HG03342 (cell line): ENCODE measurements at regions not wholly inside any gene's neighbourhood (a gene's known extent, or its start where the extent isn't known, plus 50 kb on each side); places are given as distances from the start of the nearest gene placed in this dataset.

Experiments
- ATAC-seq: cut with Tn5 transposase; IDR thresholded peaks from one replicate; pipeline ENCODE4 v1.9.1; 2021; ENCODE audit warnings: mild to moderate bottlenecking, moderate library complexity; ENCODE audit not compliant: unreplicated experiment

GRCh38 chr7:123401295-123401694, 133.1 kb downstream of the IQUB start:
- ATAC-seq, result no peak

DNA sequence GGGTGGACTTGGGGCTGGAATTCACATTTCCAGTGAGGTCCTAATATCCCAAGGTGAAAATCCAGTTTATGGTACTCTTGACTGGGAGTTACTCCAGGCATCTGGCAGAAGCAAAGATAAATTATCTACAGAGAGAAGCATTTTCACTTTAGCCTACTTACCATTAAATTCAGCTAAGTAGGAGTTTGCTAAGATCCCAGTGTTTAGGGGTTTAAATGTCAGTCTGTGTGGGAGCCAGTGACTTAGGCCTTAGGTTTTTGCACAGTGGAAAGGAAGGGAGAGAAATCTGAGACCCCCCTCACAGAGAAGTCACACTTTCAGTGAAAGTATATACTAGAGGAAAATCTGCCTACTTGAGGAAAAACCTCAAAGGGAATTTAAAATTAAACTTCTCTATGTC, 134.2 kb downstream of the IQUB start:
- no peak for ATAC-seq

GRCh38 chr7:123398921-123399320, 135.5 kb downstream of the IQUB start:
- no peak for ATAC-seq

DNA sequence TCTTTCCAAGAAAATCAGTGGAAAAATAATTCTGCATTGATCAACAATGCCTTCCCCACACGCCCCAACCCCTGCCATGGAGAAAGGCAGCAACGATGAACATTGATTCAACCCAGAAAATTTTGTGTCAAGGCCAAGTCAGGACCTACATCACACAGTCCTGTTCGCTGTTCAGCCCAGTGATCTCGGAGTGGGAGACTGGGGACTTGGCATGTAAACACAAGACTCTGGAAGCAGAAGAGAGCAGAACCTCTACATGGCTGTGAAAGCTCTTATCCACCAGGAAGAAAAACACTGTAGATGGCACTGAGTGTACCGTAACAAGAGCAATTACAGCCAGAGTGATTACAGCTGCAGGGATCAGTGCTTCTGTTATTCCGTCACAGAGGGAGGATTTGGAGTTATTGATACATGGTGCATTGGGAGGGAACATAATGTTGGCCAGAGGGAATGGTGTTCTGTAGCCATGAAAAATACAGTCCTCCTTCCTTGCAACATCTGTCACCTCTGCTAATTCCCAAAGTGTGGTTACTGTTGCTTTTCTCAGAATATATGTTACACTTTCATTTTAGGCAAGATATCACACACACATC, 136.6 kb downstream of the IQUB start:
- ATAC-seq, result no peak

DNA sequence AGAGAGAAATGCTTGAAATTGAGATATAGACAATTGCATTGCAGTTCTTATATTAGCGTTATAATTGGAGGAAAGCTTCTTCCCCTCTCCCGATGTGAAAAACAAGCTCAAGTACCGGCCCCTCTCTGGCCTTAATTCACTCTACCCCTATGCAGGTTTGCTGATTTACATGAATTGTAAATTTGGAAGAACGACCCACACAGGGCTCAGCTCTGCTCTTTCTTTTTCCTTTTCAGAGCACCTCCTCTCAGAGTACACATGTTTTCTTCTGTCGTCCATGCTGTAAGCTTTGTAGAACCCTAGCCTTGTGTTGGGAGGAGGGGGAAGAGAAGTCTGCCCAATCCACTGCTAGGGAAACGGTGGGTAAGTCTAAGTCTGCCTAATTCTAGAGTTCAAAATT, 140.8 kb downstream of the IQUB start:
- no peak for ATAC-seq

DNA sequence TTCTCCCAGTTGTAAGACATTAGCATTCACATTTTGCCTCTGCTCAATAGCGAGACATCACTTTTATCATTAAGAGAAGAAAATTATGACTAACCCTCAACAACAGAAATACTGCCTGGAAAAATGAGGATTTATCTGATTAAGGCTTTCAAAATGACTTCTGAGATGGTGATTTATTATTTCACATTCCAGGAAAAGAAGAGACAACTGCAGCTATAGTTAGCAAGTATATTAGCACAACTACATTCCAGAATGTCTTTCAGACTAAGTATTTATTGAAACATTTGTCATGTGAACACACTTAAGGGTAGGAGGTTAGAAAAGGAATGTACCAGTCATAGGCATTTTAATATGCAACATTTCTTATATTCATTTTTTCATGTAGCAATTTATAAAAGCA, 162.0 kb downstream of the IQUB start:
- no peak for ATAC-seq

DNA sequence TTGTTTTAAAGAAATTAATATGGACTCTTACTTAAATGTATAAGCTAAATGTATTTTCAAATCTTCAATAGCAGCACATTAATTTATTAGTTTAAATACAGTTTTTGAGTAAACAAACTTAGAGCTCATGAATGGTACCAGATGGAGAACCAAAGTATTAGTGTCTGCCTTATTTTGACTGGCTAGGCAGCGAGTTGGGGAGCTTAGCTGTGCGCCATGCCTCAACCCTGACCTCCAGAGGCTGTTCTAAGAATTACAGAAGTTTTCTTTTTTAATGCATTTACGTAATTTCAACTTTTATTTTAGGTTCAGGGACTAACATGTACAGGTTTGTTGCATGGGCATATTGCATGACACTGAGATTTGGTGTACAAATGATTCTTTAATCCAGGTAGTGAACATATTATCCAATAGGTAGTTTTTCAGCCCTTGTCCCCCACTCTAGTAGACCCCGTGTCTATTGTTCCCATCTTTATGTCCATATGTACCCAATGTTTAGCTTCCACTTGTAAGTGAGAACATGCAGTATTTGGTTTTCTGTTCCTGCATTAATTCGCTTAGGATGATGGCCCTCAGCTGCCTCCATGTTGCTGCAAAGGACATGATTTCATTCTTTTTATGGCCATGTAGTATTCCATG, 166.8 kb downstream of the IQUB start:
- ATAC-seq, result peak; percentile 96

- no peak for ATAC-seq
These were observed 167.3 kb upstream of the SLC13A1 start for GRCh38 chr7:123367031-123367430.

DNA sequence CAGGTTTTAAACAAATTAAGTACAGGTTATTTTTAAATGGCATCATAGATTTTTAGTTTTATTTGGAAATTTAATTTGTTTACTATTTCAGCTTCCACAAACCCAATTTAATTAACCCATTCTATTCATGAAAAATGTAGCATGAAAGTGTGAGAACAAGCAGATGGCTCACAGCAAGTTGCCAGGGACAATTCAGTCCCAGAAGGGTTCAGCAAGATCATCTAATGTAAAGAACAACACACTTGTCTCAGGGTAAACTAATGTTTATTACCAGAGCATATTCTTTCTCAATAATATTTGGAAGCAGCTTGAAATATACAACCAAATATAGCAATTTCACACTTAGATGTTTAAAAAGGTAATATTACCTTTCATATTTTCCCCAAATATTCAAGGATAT, 166.9 kb upstream of the SLC13A1 start:
- ATAC-seq, result no peak

DNA sequence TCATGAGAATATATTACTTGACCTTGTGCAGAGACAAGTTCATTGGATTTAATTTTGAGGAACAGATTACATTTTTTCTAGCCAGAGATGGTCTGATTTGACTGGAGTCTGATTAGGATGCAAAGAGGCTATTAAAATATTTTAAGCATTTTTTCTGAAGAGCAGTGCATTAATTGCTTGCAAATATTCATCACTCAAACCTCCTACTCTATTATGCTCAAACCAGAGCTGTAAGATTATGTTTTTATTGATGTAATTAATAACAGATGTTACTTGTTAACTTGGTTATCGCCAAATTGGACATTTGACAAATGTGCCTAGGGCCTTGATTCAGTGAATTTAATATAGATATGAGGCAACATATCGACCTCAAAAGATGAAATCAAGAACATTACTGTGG, 160.9 kb upstream of the SLC13A1 start:
- ATAC-seq, result no peak

GRCh38 chr7:123355576-123356190, 155.9 kb upstream of the SLC13A1 start:
- peak; percentile 52 for ATAC-seq

GRCh38 chr7:123352973-123353372, 153.2 kb upstream of the SLC13A1 start:
- ATAC-seq, result no peak

DNA sequence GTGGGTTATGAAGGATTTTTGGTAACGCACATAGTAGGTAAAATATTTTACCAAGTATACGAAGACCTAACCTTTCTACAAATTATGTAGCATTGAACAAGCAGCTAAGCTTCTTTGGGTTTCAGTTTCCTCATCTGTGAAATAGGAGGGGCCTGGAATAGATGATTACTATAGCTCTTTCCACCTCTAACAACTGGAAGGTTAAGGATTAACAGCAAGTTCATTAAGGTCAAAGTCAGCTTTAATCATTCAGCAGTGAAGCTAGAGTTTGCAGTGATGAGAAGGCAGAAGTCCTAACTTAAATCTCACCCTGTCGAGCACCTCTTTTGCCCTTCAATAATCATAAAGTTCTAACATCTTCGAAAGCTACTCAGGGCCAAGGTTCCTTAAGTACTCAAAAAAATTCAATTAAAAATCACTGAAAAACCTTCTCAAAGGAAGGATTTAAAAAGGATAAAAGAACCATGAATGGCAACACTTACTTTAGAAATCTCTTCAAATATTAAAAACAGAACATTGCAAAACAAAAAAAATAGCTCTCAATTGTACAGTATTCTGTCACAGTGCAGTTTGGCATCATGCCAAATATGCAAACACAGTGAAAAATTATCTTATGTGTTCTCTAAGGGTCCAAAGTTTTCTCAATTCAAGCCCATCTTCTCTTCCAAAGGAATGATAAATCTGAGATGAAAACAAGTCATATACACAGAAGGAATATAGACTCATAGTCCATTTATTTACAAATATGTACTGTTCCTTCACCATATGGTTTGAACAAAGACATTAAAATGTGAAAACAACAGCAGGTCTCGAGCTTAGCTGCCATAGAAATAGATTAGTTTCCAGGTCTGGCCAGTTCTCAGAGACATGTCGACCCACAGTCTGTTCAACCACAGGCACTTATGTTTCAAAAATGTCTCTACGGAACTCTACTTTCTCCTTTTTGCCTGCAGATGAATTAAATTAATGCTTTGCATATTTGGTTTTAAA, 152.0 kb upstream of the SLC13A1 start:
- ATAC-seq, result no peak

DNA sequence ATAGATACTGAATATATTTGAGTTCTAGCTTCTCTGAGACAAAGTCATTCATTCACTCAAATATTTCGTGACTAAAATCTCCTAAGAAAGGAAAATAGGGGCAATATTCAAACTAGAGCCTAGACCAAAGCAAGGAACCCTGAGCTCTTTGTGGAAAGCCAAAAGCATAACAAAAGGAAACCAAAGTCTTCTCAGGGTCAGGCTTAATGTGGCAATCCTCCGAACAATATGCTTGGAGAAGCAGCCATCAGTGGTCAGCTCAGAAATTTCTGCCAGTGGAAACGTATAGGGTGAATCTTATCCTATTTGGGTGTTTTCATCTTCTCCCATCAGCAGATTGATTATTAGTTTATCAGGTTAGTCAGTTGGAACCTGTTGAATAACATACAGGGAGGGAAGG, 151.3 kb upstream of the SLC13A1 start:
- no peak for ATAC-seq

GRCh38 chr7:123348690-123349089, 148.9 kb upstream of the SLC13A1 start:
- no peak for ATAC-seq

DNA sequence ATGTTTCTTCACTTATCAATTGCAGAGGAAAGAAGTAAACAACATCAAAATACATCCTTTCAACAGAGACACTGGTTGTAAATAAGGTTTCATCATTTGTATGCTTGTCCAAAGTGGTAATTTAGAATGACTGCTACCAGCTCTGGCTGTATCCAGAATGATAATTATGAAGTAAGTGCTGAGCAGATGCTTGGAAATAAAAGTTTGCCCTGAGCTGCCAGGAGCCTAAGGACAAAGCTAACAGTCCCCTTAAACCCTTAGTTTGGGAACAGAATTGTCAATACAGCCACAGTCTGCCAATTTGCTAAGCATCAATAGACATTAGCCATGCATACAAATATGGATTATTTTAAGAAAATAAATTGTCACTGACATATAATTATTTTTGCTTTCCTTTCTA, 147.0 kb upstream of the SLC13A1 start:
- ATAC-seq, result no peak

DNA sequence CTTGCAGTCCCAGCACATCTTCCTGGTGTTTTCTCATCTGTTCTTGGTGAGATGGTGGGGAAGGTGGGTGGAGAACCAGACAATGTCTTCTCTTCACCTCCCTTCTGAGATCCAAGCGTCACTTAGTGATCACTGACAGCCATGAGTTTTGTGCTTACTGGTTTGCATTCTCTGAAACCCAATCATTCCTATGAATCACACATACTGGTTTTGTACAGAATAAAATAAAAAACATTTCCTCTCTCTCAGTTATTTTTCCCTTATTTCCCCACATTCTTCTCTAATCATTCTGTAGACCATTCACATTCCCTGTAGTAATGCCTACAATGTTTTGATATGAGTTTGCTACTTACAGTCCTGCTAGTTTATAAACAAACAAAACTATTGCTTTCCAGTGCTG, 143.8 kb upstream of the SLC13A1 start:
- ATAC-seq, result no peak

- no peak for ATAC-seq
These were observed 141.3 kb upstream of the SLC13A1 start for GRCh38 chr7:123341102-123341501.

DNA sequence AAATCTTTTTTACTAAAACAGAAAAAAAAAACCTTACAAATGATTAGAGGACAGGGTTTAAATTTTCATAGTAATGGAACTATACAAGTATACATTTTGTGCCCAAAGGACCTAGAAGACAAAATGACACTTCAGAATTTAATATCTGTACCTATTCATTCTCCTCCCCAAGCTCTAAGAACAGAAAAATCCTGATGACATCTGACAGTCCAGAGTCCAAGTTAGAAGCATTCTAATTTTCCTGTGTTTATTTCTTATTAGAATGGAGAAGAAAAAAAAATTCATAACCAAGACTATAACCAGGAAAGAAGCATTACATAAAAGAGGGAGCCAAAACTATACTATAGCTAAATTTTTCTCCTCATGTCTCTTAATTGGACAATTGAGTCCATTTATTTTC, 138.9 kb upstream of the SLC13A1 start:
- no peak for ATAC-seq

- no peak for ATAC-seq
These were observed 130.3 kb upstream of the SLC13A1 start for GRCh38 chr7:123329988-123330643.

- ATAC-seq, result no peak
These were observed 127.9 kb upstream of the SLC13A1 start for GRCh38 chr7:123327661-123328060.
